Transverse colon (tissue), 4 donors: ENCODE measurements at regions not wholly inside any gene's neighbourhood (a gene's known extent, or its start where the extent isn't known, plus 50 kb on each side); places are given as distances from the start of the nearest gene placed in this dataset.
"Not testable (repeated sequence)": the region's sequence is repeated elsewhere in the genome, so short reads cannot be mapped to it uniquely, and the experiment has no call there.

ENCODE experiments used
- DNase-seq: peaks from one replicate; pipeline ENCODE4 v3.0.0-alpha.2; 2019
- H3K27ac ChIP-seq, 4 donors: fragments of 200-600 bp; sonication (generic); 2 replicates each; pipeline ENCODE4 v1.5.1; 2016 to 2018; ENCODE audit warnings: inconsistent platforms in 4 of 4
- H3K27me3 ChIP-seq: fragments of 200-600 bp; sonication (generic); 2 replicates; pipeline ENCODE4 v1.5.1; 2017; ENCODE audit warnings: inconsistent platforms
- H3K36me3 ChIP-seq, 4 donors: fragments of 200-600 bp; sonication (generic); 2 replicates each; pipeline ENCODE4 v1.5.1; 2017 to 2019; ENCODE audit warnings: inconsistent platforms in 4 of 4
- H3K4me1 ChIP-seq, 4 donors: fragments of 200-600 bp; sonication (generic); 2 replicates each; pipeline ENCODE4 v1.5.1; 2017 to 2020; ENCODE audit warnings: inconsistent platforms in 4 of 4
- H3K4me3 ChIP-seq, 4 donors: fragments of 200-600 bp; sonication (generic); 1 replicate in 1 of 4; 2 replicates in 3 of 4; pipeline versions ENCODE4 v1.5.1 to v1.6.1; 2017 to 2019; ENCODE audit warnings: inconsistent platforms in 4 of 4
- H3K9me3 ChIP-seq, 2 donors: fragments of 200-600 bp; sonication (generic); 2 replicates each; pipeline ENCODE4 v1.5.1; 2017 to 2019; ENCODE audit warnings: inconsistent platforms in 2 of 2
- EP300 ChIP-seq: sonication (generic); formaldehyde crosslinking; IDR thresholded peaks from one replicate; pipeline ENCODE4 v1.6.1; 2017; ENCODE audit warnings: antibody characterized with exemption, low read depth
- POLR2A ChIP-seq: fragments of 450-650 bp; IDR thresholded peaks from one replicate; pipeline ENCODE4 v1.6.1; 2016; ENCODE audit warnings: antibody characterized with exemption, mild to moderate bottlenecking, moderate library complexity
- POLR2AphosphoS5 ChIP-seq, 3 donors: sonication (generic); formaldehyde crosslinking; IDR thresholded peaks; one replicate each; pipeline ENCODE4 v1.6.1; 2016; ENCODE audit warnings: antibody characterized with exemption in 3 of 3
- WGBS, 2 donors: methylation state at CpG; one replicate each; pipeline ENCODE4 v1.1.5; 2018; ENCODE audit warnings: low coverage in 1 of 2; 5-methylcytosine and 5-hydroxymethylcytosine counted together
- in situ Hi-C, 4 donors: fragments of 200-750 bp; cut with MboI; loops; one replicate each; pipeline versions ENCODE4 v1.15.0 to v1.15.1; 2017; ENCODE audit warnings: low sequenced_read_pairs in 3 of 4, low pct_ligation_motif_present in 1 of 4, low pct_unique_long_range_greater_than_20kb in 1 of 4
- intact Hi-C: fragments of 100-400 bp; cut with DNase I; formaldehyde crosslinking; loops from one replicate; pipeline ENCODE4 v1.15.1; 2023; ENCODE audit warnings: low total_unique reads
- TF ChIP-seq, protein P1 (sequence below), 5 experiments: fragments of 200-600 bp in 3 of 5; fragments of 450-650 bp in 2 of 5; sonication (generic) in 3 of 5; IDR thresholded peaks; 1 replicate in 2 of 5; 2 replicates in 3 of 5; pipeline ENCODE4 v1.5.1; 2016 to 2017; ENCODE audit warnings: antibody characterized with exemption in 5 of 5, inconsistent platforms in 3 of 5, mild to moderate bottlenecking in 2 of 5, moderate library complexity in 1 of 5

- no peaks in the 10 kb centered on the region for H3K36me3 ChIP-seq
- in situ Hi-C loops (no loop called here), intact Hi-C loops (no loop called here)
- H3K9me3 ChIP-seq: no peaks in the 10 kb centered on the region
- no peaks in the 10 kb centered on the region for H3K27me3 ChIP-seq
- H3K27ac ChIP-seq: no peak overlapping the region
- no peak for DNase-seq
- H3K4me3 ChIP-seq: no peak overlapping the region
- WGBS, 2 donors: 43% methylated on average over 4 of the region's 4 CpGs; no CpG with 5 or more reads in 1 of the 2 donors
- H3K4me1 ChIP-seq: no peaks in the 10 kb centered on the region
- no peak for TF ChIP-seq POLR2A
- no peak for TF ChIP-seq POLR2AphosphoS5 (IDR thresholded peaks at IDR 0.05)
- TF ChIP-seq, protein P1, sequence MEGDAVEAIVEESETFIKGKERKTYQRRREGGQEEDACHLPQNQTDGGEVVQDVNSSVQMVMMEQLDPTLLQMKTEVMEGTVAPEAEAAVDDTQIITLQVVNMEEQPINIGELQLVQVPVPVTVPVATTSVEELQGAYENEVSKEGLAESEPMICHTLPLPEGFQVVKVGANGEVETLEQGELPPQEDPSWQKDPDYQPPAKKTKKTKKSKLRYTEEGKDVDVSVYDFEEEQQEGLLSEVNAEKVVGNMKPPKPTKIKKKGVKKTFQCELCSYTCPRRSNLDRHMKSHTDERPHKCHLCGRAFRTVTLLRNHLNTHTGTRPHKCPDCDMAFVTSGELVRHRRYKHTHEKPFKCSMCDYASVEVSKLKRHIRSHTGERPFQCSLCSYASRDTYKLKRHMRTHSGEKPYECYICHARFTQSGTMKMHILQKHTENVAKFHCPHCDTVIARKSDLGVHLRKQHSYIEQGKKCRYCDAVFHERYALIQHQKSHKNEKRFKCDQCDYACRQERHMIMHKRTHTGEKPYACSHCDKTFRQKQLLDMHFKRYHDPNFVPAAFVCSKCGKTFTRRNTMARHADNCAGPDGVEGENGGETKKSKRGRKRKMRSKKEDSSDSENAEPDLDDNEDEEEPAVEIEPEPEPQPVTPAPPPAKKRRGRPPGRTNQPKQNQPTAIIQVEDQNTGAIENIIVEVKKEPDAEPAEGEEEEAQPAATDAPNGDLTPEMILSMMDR (IDR thresholded peaks at IDR 0.05): no peak
- TF ChIP-seq EP300: no peak
Observed at GRCh38 chr7:98762620-98763019, 107.2 kb downstream of the TMEM130 start.

DNA sequence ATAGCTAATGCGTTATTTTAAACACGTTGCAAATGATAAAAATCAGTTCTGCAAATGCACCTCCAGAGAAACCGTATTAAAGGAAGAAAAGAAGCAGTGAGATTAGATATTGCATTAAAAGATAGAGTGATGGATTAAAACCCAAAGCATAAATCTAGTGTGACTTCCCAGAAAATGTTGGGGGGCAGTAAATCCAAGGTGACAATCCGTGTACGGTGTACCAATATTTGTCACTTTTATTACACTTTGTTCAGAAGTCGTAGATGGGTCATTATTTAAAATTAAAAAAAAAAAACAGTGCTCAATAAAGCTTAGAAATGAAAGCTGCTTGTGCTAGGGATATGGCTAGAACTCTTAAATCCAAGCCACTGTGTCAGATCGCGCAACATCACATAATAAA lies 106.4 kb downstream of the TMEM130 start:
- no peaks in the 10 kb centered on the region for H3K4me1 ChIP-seq
- no peak overlapping the region for H3K27ac ChIP-seq
- intact Hi-C loops: no loop called here
- H3K4me3 ChIP-seq: no peak overlapping the region
- in situ Hi-C loops: no loop called here
- H3K27me3 ChIP-seq: no peaks in the 10 kb centered on the region
- TF ChIP-seq EP300 (no peak), POLR2AphosphoS5 (IDR thresholded peaks at IDR 0.05) (no peak)
- no peaks in the 10 kb centered on the region for H3K36me3 ChIP-seq
- no peaks in the 10 kb centered on the region for H3K9me3 ChIP-seq
- WGBS, 2 donors: 50% methylated on average over 7 to 8 of the region's 8 CpGs
- DNase-seq: no peak

DNA sequence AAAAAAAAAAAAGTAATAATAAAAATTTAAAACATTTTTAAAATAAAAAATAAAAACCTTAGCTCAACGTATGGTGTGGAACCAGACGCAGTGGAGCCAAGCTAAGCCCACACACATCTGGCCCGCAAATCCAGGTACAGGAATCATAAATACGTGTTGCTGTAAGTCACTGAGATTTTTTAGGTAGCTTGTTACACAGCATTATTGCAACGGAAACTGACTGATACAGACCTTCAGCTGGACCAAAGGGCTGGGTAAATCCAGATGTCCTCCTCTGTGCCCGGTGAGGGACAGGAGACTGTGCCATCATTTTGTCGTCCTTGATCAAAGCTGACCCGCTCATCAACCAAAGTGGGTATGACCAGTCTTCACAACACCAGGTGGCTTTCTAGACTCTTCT lies 104.9 kb downstream of the TMEM130 start:
- WGBS, 2 donors: 70 to 92% methylated on average over 2 to 8 of the region's 8 CpGs
- H3K4me3 ChIP-seq: no peak overlapping the region
- DNase-seq: no peak
- H3K36me3 ChIP-seq: no peaks in the 10 kb centered on the region
- H3K9me3 ChIP-seq: no peaks in the 10 kb centered on the region
- H3K27me3 ChIP-seq: no peaks in the 10 kb centered on the region
- in situ Hi-C loops: no loop called here
- H3K4me1 ChIP-seq: no peaks in the 10 kb centered on the region
- TF ChIP-seq POLR2A (no peak), EP300 (no peak), POLR2AphosphoS5 (IDR thresholded peaks at IDR 0.05) (no peak)
- TF ChIP-seq, protein P1 (IDR thresholded peaks at IDR 0.05): no peak
- no peak overlapping the region for H3K27ac ChIP-seq
- intact Hi-C loops: no loop called here

- H3K27me3 ChIP-seq, H3K9me3 ChIP-seq, DNase-seq, H3K4me1 ChIP-seq, H3K4me3 ChIP-seq, in situ Hi-C loops, intact Hi-C loops, H3K27ac ChIP-seq, H3K36me3 ChIP-seq: not testable (repeated sequence)
- 67 to 85% methylated on average over 3 to 5 of the region's 5 CpGs for WGBS, 2 donors
Observed at GRCh38 chr7:98770085-98770484, 99.7 kb downstream of the TMEM130 start.

- intact Hi-C loops (no loop called here), in situ Hi-C loops (no loop called here)
- 6 to 12% methylated on average over 3 to 6 of the region's 6 CpGs for WGBS, 2 donors
- TF ChIP-seq, protein P1 (IDR thresholded peaks at IDR 0.05): no peak
- TF ChIP-seq POLR2AphosphoS5 (IDR thresholded peaks at IDR 0.05) (no peak), POLR2A (no peak), EP300 (no peak)
- Histone ChIP-seq H3K27ac (no peak overlapping the region), H3K4me1 (peaks cover 0 to 7% (median 0%) of the 10 kb centered on the region in 4 donors), H3K4me3 (no peak overlapping the region), H3K9me3 (no peaks in the 10 kb centered on the region), H3K27me3 (no peaks in the 10 kb centered on the region), H3K36me3 (no peaks in the 10 kb centered on the region)
- peak; percentile 29 for DNase-seq
Observed at GRCh38 chr7:98771519-98771918, 98.3 kb downstream of the TMEM130 start.
